ENCODE measurements at regions not wholly inside any gene's neighbourhood (a gene's known extent, or its start where the extent isn't known, plus 50 kb on each side); places are given as distances from the start of the nearest gene placed in this dataset.
"Not testable (repeated sequence)": the region's sequence is repeated elsewhere in the genome, so short reads cannot be mapped to it uniquely, and the experiment has no call there.

DNA sequence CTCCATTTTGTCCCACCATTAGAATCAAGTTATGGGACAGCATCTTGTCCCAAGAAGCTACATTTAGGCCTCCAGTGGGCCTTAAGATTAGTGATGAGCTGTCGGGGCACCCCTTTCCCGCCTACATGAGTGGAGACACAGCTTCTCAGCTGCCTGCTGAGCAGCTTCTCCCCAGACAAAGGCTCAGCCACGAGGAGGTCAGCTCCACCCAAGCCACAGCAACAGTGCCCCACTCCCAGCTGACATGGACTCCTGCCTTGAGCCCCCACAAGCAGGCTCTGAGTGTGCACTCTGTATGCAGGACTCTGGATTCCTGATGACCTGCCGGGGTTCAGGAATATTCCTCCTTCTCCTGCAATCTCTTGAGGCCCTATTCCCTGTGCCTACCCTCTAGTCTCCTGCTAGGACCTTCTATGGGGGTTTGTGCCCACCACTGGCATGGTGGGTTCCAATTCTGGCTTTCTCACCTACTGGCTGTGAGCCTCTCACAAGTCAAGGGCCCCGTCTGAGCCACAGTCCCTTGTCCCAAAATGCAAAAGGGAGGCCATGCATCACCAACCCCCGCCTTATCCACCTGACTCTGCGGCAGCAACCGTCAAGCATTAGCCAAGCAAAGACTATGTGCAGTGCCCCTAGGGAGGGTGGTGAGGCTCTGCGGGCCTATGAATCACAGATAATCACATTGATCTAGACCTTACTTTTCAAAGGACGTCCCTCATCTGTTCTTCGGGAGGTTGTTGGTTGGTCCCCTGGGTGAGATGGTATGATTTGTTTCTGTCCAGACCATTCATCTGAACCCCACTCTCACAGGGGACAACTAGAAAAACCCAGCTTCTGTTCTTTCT, 269.1 kb downstream of the MED10 start:
- DNase-seq (ENCODE audit: low spot score): no peak

DNA sequence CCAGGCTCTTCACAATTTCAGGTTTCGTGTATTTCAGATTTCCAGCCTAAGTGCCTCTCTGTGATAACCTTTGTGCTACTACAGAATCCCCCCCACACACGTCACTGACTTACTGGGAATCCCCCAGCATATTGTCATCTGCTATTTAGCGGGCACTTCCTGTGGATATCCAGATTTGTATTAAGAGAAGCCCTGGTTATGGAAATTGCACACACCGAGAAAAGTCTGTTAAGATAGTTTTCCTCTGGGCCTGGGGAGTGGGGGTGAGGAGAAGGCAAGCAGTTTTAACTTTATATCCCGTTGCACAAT, 269.9 kb downstream of the MED10 start:
- no peak for DNase-seq (ENCODE audit: low spot score)

DNA sequence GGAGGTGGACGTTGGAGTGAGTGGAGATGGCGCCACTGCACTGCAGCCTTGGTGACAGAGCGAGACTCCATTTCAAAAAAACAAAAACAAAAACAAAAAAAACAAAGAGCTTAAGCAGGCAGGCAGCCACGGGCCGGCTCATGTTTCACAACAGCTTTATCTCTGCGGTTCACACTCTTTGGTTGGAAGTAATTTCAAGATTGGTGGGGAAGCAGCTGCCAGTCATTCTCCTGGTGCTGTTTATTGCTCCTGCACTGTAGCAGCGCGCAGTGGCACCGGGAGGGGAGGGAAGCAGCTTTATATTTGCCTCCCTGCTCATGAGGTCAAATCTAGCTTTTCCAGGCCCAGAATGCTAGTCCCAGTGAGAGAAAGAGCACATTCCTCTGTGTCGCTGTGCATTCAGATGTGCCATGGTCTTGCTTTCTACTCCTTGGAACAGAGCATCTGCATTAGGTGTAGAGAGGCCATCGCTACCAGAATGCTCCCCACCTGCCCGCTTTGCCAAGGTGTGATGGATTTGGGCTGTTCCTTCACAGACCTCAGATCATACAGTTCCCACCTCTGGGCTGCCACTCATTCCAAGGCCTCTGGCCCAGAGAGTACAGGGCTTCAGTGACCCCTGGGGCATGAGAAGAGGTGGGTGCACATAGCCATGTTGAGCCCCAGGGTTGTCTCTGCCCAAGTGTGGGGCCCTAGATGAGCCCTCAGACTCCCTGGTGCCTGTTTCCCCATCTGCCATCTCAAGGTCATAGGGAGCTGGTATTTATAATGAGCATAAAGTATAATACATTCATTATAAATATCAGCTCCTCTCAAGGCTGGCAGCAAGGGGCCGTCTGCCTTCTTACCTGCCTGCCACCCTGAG, 270.4 kb downstream of the MED10 start:
- DNase-seq (ENCODE audit: low spot score): no peak

DNA sequence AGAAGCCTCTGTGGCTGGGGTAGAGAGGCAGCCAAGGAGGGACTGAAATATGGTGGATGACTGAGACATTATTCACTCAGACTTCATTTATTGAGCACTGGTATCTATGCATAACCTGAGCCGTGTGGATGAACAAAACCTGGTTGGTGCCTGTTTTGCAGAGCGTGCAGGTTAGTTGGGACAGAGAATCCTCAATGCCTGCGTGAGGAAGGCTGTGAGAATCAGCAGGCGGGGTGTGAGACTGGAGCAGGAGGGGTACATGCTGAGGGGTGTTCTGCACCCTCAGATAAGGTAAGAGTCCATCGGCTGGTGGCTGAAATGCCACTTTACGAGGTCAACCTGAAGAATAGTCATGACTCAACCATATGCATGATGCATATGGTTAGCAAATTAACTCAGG, 271.6 kb downstream of the MED10 start:
- DNase-seq (ENCODE audit: low spot score): no peak

DNA sequence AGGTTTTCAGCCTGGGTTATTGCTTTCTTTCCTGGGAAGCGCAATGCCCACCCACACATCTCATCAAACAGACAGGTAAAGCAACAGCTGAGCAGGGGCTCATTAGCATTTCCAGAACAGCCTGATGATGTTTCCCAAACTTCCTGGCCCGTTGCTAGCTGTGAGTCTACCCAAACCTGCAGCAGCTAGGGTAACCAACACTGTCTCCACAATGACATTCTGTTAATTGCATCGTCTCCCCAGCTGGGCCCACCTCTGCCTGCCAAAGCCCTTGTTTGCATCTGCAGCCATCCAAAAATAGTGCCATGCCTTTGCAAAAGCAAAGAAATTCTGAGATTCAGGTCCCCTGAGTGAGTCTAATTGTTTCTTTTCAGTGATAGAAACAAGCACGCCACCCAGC, 273.0 kb downstream of the MED10 start:
- DNase-seq (ENCODE audit: low spot score): no peak

DNA sequence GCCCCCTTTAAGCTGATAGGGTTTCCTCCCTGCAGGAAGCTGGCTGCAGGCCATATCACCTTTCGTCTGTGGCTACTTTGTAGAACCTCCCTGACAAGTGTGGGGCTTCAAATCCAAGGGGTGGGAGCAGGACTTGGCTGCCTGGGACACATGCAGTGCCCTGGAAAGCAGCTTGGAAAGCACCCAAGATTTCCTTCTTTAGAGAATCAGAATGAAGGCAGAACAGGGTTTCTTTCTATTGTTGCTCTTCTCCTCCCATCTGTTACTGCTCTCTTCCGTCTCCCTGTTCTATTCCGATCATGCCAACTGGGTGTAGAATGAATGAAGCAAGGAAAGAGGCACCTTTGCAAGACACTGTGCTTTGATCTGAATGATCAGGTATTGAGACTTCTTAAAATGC, 282.2 kb downstream of the MED10 start:
- DNase-seq (ENCODE audit: low spot score): no peak

DNA sequence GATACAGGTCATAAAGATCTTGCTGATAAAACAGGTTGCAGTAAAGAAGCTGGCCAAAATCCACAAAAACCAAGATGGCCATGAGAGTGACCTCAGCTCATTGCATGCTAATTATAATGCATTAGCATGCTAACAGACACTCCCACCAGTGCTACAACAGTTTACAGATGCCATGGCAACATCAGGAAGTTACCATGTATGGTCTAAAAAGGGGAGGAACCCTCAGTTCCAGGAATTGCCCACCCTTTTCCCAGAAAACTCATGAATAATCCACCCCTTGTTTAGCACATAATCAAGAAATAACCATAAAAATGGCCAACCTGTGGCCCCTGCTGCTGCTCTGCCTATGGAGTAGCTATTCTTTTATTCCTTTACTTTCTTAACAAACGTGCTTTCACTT, 284.2 kb downstream of the MED10 start:
- not testable (repeated sequence) for DNase-seq (ENCODE audit: low spot score)

DNA sequence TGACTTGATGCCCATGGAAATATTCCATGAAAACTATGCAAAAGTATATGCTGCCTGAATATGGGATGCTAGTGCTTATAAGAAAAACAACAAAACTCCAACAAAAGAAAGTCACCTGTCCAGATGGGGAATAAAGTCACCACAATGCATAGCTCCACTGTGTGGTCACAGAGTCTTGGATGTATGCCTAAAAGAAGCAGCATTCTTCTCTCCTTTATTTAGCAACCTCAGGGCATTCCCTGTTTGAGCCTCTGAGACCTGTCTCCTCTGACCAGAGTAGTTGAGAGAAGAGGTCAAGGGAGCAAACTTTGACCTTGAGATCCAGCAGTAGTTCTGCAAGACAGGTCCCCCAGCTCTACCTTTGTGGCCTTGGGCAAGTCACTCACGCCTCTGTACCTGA, 287.5 kb downstream of the MED10 start:
- DNase-seq (ENCODE audit: low spot score): no peak

DNA sequence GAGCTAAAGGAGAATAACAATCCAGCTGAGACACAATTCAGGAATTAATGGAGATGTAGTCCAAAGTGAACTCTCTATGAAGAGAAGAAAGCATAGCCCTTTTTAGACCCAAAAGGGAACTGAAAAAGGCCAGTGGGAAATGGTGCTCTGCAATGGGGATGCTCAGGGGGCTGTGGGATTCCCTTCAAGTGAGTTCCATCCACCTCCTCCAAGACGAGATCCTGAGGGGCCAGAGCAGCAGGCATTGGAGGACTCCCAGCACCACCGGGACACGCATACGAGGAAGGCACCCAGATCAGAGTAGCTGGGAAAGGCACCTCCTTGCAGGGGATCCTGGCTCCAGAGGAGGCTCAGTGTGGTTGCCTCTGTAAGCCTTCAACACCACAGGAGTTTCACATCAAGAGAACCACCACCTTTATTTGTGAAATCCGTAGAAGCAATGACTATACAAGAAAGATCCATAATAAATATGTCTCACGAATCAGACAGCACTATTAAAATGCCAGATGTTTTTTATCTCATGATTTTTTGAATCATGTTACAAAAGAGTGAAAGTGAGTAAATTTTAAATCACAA, 288.2 kb downstream of the MED10 start:
- DNase-seq (ENCODE audit: low spot score): no peak

DNA sequence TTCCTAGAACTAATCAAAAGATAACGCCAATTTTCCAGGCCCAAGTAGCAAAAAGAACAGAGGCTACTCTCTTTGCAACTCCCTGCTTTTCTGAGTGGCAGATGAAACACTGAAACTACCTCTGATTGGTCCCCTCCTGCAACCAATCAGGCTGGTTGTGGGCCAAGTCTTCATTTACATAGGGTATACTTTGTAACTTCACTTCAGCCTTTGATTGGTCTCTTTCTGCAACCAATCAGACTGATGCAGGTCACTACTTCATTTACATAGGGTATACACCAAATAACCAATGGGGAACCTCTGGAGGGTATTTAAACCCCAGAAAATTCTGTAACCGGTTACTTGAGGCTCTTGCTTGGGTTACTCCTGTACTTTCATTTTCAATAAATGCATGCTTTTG, 289.6 kb downstream of the MED10 start:
- DNase-seq (ENCODE audit: low spot score): no peak

DNA sequence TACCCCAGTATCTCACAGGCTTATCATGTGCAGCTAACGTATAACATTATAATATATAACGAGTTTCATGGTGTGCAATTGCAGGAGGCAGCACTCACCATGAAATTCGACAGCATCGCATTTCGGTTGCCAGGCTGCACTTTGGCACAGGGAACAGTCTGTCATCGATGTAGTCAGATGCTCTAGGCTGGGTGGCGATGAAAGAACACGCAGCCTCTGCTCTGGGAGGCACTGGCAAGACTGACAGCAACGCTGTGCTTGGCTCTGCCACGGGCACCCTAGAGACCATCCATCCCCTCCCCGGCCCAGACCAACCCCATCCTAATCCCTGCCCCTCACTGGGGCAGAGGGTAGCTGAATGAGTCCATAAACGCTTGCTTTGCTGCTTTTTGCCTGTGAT, 290.8 kb downstream of the MED10 start:
- no peak for DNase-seq (ENCODE audit: low spot score)

DNA sequence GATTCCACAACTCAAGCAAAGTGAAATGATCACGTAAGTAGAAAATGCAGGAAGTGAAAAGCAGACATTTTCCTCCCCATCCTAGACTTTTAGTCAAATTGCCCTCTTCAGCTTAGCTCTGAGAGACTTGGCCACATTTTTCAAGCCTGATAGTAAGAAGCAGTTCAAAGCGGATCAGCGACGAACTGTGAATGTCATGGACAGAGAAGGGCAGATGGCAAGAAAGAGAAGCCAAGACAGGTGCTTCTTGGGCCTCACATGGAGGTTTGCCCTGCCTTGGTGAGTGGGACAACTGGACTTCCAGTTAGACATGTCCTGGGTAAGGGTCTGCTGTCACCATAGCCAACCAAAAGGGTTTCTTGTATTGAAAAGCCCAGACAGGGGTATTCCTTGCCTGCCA, 291.5 kb downstream of the MED10 start:
- no peak for DNase-seq (ENCODE audit: low spot score)

DNA sequence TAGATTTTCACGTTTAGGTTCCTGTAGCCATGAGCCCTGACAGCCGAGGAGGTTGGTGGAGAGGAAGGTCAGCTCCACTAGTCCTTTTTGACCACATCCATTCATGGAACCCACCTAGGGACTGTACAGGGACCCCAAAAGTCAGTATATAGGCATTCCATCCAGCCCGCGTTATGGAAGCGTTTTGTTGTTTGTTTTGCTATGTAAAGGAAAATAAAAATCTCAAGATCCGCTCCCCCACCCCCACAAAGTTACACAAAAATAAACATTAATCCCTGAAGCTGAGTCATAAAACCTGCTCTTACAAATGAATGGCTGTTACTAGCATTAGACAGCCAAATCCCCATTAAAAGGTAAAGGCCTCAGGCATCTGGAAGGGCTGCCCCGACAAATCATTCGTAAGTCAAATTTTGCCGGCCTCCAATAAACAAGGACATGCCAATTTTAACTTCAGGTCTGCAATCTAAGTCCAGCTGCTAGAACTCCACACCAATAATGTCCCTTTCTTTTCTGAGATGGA, 292.9 kb downstream of the MED10 start:
- no peak for DNase-seq (ENCODE audit: low spot score)

DNA sequence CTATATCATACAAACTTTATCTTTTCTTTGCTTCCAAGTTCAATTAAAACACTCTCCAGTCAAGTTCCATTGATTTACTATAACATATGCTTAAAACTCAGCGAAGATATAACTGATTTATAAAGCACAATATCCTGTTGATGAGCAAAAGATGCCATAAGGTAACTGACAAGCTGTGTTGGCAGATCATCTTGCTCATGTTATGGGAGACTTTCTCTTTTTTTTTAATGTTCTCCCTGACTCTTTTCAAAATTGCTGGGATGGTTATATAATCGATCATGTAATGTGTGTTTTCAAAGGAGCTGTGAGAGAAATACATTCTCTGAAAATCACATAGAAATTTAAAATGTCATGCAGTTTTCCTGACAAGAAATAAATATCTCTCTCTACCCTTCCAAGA, 293.5 kb downstream of the MED10 start:
- no peak for DNase-seq (ENCODE audit: low spot score)

DNA sequence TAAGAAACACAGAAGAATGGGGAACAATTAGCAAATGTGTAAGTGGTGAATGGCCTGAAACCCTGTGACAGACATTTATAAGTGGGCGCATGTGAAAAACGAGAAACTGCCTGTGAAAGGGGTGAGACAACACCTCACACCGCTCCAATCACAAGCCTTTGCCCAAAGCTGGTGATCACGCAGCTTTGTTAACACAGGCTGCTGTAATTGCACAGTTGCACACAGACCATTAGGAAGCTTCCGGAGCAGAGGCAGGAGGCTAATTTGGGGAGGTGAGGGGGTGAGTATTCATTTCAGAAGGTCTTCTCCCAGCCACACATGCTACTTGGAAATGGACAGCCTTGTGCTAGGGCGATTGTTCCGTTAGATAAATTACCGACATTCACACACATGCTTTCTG, 294.0 kb downstream of the MED10 start:
- no peak for DNase-seq (ENCODE audit: low spot score)

DNA sequence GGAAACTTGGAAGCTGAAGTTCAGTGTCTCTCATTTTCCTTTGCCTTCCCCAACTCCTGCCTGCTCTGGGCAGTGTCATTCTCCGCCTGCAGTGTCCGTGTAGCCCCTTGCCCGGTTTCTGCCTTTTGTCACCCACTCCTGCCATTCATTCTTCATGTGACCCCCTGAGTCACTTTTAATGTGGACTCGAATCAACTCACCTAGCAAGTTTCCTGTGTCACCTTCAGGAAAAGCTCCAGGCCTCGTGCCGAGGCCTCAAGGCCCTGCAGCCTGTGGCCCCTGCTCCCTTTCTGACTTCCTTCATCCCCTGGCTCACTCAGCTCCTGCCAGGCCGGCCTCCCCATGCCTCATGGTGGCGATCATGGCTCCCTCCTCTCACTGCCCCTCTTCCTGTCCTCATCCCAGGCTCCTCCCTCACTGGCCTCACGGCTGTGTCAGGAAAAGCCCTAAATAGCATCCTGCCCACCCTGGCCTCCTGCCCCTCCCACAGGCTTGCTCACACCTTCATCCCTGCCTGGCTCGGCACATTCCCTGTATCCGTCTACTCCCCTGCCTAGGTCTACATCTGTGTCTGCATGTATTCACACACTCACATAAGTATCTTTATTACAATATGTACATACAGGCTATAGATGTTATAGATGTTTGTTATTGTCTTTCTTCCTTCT, 294.9 kb downstream of the MED10 start:
- DNase-seq (ENCODE audit: low spot score): no peak

DNA sequence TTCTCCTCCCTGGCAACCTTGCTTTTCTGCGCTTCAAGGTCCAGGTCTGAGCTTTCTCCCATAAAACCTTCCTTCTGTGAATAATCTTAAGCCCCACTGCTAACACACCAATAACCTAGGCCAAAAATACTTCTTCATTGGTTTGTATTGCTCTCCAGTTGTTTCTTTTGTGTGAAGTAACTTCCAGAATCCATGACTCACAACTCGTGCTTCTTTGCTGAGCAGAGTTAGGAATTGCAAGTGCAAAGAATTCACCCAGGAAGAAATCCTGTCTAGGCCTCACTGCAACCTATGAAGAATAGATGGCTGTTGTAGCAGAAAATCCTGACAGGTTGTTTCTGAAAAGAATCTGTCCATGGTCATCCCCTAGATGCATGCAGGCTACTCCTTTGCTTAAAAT, 295.7 kb downstream of the MED10 start:
- DNase-seq (ENCODE audit: low spot score): no peak

DNA sequence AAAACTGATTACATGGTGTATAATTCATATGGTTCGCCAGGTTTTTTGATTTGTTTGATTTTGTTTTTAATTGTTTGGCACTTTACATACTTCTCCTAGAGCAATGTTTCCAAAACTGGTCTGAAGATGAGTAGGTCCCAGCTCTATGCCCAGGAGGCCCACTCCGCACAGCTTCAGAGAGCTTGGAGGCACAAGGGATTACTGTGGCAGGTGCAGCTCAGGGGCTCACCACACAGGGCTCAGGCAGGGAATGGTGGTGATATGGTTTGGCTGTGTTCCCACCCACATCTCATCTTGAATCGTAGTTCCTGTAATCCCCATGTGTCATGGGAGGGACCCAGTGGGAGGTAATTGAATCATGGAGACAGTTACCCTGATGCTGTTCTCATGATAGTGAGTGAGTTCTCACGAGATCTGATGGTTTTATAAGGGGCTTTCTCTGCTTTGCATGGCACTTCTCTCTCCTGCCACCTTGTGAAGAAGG, 296.6 kb downstream of the MED10 start:
- no peak for DNase-seq (ENCODE audit: low spot score)

DNA sequence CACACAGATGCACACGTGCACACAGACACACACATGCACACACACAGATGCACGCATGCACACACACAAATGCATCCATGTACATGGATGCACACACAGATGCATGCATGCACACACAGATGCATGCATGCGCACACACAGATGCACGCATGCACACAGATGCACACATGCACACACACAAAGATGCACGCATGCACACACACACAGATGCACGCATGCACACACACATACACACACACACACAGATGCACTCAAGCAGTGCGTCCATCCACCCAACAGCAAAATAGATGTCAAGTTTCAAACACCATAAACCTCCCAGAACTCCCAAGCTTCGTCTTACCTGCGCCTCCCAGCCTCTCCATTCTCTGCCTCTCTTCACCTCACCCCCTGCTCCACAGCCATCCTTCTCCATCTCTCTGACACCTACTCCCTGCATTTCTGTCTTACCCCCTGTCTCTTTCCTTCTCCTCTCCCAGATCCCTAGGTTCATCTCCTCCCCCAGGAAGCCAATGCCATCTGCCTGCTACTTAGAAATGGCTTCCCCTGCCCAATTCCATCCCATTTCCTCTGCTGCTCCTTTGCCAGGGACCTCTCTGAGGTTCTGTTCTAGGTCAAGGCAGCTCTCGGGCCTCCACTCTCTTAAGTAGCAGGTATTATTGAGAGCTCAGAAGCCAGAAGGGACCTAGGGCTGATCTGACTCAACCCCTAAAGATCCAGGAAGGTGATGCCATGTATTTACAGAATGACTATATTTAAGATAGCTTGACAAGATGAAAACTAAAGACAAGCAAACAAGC, 297.2 kb downstream of the MED10 start:
- DNase-seq (ENCODE audit: low spot score): no peak

DNA sequence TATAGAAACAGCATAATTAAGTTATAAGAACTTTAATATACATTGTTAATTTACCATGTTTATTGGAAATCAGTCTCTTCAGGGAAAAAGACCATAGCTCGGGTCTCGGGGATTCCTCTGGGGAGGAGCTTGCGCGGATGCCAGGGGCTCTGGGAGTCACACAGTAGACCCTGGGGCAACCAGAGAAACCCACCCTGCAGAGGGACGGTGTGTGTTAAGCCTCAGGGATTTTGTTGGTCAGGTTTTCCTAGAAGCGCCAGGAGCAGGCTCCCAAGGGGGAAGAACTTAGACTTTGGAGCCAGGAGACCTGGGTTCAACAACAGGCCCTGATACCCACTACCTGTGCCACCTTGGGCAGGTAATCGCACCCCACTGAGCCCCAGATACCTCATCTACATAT, 297.9 kb downstream of the MED10 start:
- DNase-seq (ENCODE audit: low spot score): no peak

DNA sequence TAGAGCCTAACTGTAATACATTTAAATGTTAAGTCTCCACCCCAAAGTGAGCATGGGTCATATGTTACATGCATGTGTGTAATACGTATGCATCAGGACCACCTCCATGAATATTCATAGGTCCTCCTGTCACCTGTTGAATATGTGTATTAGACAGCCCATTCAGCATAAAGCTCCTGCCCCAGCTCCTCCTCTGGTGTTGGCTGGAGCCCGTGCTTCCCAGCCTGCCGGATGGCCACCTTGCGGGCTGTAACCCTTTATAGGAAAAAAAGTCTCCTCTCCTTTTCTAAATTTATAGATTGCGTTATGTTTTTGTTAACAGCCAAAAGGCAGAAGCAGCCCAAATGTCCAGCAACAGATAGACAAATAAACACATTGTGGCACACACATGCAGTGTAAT, 299.5 kb downstream of the MED10 start:
- no peak for DNase-seq (ENCODE audit: low spot score)

All from CD4-positive, alpha-beta T cell treated with Interleukin-15 for 4 hours (primary cell).